GM12875 (cell line): ENCODE measurements at regions not wholly inside any gene's neighbourhood (a gene's known extent, or its start where the extent isn't known, plus 50 kb on each side); places are given as distances from the start of the nearest gene placed in this dataset.
"Not testable (repeated sequence)": the region's sequence is repeated elsewhere in the genome, so short reads cannot be mapped to it uniquely, and the experiment has no call there.

Source experiments
- H3K4me3 ChIP-seq: one replicate; pipeline ENCODE4 v1.5.1; 2011; ENCODE audit warnings: low read depth, low read length, control low read depth
- TF ChIP-seq, protein P1 (sequence below): IDR thresholded peaks from 2 replicates; pipeline ENCODE4 v1.5.1; 2011; ENCODE audit warnings: low read depth, mild to moderate bottlenecking, control low read depth, inconsistent platforms, low read length, moderate library complexity, borderline replicate concordance; ENCODE audit not compliant: insufficient read depth

DNA sequence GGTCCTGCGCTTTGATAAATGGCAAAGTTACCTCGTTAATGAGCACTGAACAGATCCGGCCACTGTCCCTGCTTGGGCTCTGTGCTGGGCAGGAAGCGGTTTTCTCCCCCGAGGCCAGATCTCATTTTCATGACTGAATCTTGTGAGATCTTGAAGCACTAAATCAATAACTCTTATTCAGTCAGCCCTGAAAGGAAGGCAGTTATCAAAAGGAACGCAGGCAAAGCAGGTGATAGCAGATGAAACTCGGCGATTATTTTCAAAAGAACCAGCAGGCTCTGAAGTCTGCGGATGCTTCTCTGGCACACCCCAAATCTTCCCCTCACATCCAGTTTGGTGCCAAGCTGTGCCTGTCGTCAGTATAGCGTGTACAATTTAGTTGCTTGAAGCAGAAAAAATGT lies 228.7 kb downstream of the BAMBI start:
- H3K4me3 ChIP-seq, result no peak overlapping the region
- TF ChIP-seq, protein P1, sequence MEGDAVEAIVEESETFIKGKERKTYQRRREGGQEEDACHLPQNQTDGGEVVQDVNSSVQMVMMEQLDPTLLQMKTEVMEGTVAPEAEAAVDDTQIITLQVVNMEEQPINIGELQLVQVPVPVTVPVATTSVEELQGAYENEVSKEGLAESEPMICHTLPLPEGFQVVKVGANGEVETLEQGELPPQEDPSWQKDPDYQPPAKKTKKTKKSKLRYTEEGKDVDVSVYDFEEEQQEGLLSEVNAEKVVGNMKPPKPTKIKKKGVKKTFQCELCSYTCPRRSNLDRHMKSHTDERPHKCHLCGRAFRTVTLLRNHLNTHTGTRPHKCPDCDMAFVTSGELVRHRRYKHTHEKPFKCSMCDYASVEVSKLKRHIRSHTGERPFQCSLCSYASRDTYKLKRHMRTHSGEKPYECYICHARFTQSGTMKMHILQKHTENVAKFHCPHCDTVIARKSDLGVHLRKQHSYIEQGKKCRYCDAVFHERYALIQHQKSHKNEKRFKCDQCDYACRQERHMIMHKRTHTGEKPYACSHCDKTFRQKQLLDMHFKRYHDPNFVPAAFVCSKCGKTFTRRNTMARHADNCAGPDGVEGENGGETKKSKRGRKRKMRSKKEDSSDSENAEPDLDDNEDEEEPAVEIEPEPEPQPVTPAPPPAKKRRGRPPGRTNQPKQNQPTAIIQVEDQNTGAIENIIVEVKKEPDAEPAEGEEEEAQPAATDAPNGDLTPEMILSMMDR, result no peak

DNA sequence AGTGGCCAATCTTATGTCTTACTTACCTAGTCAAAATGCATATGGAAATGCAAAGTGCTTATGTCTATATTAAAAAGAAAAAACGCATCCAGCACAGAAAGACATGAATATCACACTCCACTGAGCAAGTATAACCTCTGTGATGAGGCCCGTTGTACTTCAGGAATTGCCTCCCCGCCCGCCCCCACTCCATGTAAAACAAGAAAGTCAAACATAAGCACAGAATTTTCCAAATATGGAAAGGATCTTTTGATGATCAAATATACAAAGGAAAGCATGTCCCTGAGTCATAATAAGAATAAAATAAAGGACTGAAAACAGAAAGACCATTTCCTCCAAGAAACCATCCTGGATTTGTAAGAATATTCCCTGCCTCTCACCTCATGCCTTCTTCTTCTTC lies 229.1 kb downstream of the BAMBI start:
- no peak overlapping the region for H3K4me3 ChIP-seq
- TF ChIP-seq, protein P1, result no peak

DNA sequence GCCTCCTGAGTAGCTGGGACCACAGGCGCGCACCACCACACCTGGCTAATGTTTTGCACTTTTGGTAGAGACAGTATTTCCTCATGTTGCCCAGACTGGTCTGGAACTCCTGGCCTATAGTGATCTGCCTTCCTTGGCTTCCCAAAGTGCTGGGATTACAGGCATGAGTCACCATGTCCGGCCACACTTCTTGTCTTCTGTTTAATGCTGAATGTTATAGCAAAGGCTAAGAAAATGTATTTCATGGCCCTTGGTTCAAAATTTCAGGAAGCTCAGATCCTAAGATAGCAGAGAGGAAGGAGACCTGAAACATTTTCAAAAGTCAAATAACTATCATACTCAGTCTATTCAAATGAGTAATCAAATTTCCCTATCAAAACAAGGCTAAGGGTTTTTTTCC lies 229.6 kb downstream of the BAMBI start:
- TF ChIP-seq, protein P1, result no peak
- no peak overlapping the region for H3K4me3 ChIP-seq

DNA sequence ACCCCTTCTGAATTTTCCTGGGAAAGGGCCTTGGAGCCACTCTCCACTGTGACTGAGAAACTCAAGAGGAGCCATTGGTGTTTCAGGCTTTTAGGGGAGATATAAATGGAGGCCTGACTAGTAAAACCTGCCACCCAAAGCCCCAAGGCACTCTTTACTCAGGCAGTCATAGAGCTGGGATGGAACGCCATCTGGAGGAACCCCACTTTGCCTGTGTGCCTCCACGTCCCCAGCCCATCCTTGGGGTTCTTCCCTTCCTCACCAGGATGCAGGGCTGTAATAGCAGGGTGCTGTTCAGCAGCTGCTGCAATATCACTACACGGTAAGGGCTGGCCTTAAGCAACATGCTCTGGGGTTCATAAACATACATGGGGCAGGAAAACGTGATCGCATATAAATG lies 232.6 kb downstream of the BAMBI start:
- no peak overlapping the region for H3K4me3 ChIP-seq
- TF ChIP-seq, protein P1, result no peak

DNA sequence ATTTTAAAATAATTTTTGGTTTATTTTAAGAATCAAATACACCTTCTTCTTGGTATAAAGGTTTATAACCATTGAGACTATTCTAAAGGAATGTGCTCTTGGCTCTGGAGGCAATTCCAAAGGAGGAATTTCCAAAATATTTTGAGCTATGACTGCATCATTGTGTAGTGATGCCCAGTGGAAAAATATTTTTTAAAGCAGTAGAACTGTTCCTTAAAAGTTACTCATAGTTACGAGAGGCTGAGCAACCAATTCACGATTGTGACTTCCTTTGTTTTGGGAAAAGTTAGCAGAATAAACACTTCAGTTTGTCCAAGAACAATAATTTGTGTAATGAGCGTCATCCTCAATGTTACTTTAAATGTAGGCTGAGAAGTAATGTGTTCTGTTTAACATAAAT lies 233.6 kb downstream of the BAMBI start:
- TF ChIP-seq, protein P1, result no peak
- H3K4me3 ChIP-seq, result no peak overlapping the region

DNA sequence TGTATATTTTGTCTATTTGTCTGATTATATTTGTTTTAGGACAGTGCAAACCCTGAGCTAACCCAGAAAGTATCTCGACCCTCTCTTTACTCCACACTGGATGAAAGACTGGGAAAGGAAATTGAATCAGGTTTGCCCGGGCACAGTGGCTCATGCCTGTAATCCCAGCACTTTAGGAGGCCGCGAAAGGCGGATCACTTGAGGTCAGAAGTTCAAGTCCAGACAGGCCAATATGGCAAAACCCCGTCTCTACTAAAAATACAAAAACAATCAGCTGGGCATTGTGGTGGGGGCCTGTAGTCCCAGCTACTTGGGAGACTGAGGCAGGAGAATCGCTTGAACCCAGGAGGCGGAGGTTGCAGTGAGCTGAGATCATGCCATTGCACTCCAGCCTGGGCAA lies 234.2 kb downstream of the BAMBI start:
- H3K4me3 ChIP-seq, result not testable (repeated sequence)

DNA sequence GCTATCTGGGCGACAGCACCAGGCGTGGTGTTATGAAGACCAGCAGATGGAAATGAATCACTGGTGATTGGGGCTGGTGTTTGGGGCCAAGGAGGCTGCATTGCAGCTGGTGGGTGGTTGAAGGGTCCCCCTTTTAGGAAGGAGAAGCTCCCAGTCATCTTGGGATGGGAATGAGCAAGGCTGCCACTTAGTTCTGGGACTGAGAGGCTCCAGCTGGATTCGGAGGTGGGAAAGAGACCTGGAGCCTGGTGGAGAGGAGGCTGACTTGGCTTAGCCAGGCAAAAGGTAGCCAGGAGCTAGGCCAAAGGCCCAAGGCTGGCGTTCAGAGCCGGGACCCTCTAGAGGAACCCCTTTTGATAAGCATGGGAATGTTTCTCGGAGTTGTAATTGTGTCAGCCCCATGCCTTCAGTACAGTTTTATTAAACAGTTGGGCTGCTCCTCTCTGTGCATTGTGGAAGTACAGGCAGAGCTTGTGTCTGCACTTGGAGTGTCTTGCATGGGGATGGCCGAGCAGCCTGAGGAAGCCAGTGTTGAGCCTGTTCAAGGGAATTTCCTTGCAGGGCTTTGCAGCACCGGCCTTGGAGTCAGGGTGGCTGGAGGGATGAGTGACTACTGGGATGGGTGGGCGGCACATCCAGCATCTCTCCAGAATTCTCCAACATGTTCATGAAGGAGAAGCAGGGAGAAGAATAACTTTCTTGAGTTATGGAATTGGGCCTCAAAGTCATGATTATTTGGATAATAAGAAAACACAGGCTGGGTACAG lies 234.9 kb downstream of the BAMBI start:
- H3K4me3 ChIP-seq, result no peak overlapping the region
- TF ChIP-seq, protein P1, result no peak
